HuH-7.5 (cell line): ENCODE measurements at regions not wholly inside any gene's neighbourhood (a gene's known extent, or its start where the extent isn't known, plus 50 kb on each side); places are given as distances from the start of the nearest gene placed in this dataset.

ENCODE experiments used
- DNase-seq: peaks from one replicate; pipeline ENCODE4 v3.0.0; 2011; ENCODE audit warnings: low spot score

DNA sequence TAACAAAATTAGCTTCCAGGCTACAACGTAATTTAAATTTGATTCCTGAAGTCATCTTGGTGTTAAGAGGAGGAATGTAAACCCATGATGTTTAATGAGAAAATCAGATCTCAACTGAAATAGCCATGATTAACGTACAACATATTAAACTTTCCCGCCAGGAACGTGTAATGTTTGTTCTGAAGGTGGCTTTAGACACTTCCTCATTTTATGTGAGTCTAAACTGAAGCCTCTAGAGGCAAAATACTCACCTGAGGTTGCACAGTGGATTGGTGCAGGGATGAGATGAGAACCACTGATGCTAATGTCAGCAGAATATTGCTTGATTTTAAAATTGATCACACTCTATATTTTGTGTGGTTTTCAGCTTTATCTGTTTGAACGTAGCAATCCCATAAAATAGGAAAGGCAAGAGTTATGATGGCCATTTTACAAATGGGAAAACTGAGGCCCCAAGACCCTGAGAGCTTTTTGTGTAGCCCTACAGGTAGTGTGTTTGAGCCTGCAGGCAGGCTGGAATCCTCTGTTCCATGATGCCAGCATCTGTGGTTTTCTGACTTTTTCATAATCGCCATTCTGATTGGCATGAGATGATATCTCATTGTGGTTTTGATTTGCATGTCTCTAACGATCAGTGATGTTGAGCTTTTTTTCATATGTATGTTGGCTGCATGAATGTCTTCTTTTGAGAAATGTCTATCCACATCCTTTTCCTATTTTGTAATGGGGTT lies 243.7 kb upstream of the BMPER start:
- DNase-seq, result no peak

GRCh38 chr7:33666531-33666930 lies 238.8 kb upstream of the BMPER start:
- no peak for DNase-seq

DNA sequence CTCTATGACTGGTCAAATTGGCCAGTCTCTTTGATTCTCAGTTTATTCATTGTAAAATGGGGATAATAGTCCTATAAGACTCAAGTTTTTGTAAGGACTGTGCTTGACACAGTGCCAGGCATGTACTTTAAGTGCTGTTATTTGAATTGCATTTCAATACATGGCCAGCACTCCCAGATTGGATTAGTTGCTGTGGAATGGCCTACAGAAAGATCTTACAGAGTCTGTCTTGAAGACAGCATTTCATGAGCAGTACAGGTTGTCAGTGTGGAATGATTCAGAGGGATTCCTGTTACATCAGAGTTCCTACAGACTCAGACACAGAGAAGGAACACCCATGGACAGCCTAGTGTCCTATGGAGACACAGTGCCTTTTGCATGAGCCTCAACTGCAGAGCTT lies 238.1 kb upstream of the BMPER start:
- DNase-seq, result no peak

- no peak for DNase-seq
Observed at GRCh38 chr7:33669251-33669670, 236.1 kb upstream of the BMPER start.

DNA sequence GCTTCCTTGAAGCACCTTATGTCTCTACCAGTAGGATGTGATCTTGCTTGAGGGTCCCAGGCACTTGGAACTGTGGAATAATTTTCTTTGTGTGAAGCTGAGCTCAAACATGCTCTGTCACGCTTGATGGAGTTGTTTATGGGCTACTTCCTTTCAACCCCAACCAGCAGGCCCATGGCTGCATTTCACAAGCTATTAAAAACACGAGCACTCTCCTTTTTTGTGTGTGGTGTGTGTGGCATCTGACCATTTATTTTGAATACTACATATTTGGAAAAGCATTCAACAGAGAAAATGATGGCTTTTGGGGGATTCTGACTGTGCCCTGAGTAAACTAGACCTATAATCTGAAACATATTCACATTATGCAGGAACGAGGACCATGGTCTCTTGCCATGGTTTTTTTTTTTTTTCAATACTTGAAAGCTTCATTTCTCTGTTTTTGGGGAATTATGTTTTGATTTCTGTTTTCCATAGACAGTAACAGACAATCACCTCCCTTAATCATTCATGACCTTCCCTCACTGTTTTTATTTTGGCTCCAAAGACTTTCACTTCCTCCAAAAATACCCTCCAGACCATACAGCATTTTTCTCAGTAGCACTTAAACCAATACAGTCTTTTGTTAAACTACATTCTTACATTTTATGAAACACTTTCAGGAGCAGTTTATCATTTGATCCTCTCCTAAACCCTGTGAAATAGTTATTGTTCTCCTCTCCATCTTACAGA lies 233.6 kb upstream of the BMPER start:
- DNase-seq, result no peak

DNA sequence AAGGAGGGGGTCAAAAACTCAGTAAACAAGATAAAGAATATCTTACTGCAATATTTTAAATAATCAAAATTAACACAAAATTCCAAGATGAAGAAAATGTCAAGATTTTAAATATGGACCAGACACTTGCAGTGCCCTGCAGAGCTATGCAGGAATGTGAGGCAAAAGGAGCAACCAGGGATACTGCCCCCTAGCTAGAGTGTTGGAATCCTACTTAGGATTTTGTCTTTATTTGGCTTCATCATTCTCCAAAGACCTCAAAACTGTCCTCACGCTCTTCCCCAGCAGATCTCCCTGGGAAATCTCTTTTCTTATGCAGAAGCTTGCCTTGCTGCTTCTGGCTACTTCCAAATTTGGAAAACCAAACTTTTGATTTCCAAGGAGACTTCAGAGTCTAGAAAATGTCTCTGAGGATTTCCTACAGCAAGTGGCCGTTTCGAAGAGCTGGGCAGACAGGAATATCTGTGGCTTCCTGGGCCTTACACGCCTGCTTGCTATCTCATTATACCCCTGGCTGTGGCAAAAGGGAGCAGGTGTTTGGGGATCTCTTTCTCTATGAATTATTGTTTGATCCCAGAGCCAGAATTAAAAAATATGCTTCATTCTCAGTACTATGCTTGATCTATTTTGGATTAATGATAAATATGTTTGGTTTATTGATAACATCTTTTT lies 232.2 kb upstream of the BMPER start:
- no peak for DNase-seq

- no peak for DNase-seq
Observed at GRCh38 chr7:33674804-33675411, 230.4 kb upstream of the BMPER start.

DNA sequence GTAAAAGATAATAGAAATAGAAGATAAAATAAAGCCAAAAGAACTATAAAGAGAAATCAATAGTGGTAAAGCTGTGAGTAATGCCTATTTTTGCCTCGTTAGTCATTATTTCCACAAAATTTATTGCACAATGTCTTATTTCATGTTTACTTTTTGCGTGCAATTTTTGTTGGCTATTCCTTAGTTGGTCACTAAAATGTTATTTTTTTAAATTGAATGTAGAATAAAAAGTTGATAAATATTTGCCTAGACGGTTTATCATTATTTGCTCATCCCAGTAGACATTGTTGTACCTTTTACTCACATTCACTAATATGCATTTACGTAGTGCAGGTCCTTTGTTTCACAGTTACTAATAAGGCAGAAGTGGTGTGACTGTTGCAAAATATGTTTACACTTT lies 227.8 kb upstream of the BMPER start:
- DNase-seq, result no peak

DNA sequence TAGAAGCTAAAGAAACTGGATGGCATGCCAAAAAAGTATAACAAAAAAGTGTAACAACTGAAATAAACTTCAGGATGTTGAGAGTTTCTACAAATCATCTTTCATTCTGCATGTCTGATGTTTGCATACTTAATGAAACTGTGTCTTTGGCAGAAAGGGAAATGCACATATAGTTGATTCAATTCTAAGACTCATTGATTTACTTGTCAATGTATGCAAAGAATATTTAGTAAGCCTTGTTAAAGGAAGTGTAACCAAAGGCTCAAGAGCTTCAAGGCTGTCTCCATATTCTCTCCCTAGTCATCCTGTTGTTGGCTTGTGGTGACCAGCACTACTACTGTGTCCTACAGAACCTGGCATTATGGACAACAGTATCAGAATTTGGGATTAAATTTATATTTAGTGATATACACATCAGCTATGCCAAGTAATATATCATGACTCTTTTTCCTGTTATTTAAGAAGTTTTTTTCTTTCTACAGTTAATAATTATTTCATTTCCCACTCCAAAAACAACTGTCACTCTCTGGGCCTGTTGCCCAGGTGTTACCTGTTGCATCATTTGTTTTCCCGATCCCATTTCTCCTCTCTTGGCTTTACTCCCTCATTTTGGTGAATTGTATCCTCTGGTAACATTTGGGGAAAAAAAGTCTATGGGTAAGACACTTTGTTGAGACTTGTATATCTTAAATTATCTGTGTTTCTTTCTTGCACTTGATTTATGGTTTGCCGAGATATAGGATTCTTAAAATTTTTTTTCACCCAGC lies 226.6 kb upstream of the BMPER start:
- no peak for DNase-seq

- DNase-seq, result no peak
Observed at GRCh38 chr7:33680682-33681081, 224.7 kb upstream of the BMPER start.

DNA sequence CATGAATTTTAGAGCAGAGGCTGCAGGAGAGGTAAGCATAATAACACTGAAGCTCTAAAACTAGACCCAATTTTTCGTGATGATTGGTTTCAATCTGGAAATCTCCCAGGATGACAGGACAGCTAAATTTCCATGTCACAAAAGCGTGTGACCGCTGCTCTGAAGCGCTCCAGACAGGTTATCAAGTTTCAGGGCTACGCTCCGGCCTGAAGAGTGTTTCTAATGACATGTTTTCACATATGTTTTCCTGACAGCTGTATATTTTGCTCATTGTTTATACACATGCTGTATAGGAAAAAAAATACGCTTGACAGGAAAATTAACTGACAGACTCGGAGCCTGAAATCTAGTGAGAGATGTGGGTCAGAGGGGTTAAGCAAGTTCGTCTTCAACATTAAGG lies 219.8 kb upstream of the BMPER start:
- DNase-seq, result no peak

DNA sequence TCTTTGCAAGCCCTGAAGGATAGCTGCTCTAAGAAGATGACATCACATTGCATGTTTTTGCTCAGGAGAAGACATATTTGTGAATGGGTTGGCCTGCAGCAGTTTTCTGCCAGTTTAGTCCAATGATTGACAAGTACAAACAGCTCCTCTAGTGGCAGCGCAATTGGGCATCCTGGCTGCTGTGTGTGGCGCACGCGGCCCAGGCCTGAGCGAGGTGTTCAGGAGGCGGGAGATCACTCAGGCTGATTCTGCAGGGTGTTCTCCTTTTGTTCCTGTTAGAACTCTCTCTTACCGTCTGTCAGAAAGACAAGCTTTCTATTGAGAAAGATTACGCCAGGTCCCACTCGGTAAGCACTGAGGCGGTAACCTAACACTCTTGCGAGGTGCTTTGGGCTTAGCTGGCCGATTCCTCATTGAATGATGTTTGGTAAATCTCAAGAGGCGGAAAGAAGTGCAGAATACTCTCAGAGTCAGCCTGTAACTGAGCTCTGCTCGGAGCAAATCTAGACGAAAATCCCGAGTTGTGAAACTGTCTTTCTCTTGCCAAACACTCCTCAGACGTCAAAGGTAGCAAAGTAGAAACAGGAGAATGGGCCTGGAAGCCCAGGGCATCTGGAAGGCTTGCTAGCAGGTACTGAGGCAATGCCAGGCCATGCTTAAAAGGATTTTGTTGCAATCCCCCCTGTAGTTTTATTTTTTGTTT lies 219.2 kb upstream of the BMPER start:
- DNase-seq, result no peak

GRCh38 chr7:33687625-33688024 lies 217.7 kb upstream of the BMPER start:
- DNase-seq, result no peak

GRCh38 chr7:33691180-33691579 lies 214.2 kb upstream of the BMPER start:
- DNase-seq, result no peak

- DNase-seq, result no peak
Observed at GRCh38 chr7:33692956-33693355, 212.4 kb upstream of the BMPER start.

DNA sequence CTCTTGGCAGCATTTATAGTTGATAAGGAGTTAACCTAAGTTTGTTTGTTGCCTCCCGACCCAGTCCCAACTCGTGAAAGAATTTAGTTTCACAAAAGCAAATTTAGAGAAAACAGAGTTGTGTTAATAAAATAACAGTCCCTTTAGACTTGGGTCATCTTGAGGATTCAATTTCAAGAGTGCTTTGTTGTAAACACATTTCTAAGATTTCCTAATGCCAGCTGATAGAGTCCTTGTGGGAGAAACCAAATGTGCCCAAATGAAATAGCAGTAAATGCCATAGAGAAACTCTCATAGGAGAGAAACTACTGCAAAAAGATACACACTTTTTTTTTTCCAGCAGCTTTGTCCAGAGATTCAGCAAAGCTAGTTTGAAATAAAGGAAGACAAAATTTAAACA lies 211.3 kb upstream of the BMPER start:
- no peak for DNase-seq

- DNase-seq, result no peak
Observed at GRCh38 chr7:33697616-33698015, 207.7 kb upstream of the BMPER start.

DNA sequence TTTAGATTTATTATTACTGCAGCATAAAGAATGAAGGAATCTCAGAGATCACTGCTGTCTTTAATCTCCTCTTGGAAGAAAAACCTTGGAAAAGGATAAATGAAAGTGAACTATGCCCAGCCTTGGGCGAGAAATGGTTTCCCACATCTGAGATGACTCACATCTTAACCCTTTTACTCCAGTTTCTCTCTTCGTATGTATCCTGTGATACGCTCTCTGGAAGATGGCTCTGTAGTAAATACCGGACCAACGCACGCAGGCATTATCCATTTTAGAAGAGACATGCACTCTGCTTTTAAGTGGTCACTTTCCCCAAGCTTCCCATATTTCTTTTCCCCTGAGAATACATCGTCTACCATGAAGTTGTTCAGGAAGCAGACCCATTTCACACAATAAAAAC lies 207.3 kb upstream of the BMPER start:
- no peak for DNase-seq

GRCh38 chr7:33698692-33699128 lies 206.6 kb upstream of the BMPER start:
- no peak for DNase-seq

- DNase-seq, result no peak
Observed at GRCh38 chr7:33700001-33700899, 205.1 kb upstream of the BMPER start.
